M059J (cell line): ENCODE measurements at regions not wholly inside any gene's neighbourhood (a gene's known extent, or its start where the extent isn't known, plus 50 kb on each side); places are given as distances from the start of the nearest gene placed in this dataset.

Experiments used
- DNase-seq: peaks from one replicate; pipeline ENCODE4 v3.0.0-alpha.2; 2012; ENCODE audit warnings: low read depth

DNA sequence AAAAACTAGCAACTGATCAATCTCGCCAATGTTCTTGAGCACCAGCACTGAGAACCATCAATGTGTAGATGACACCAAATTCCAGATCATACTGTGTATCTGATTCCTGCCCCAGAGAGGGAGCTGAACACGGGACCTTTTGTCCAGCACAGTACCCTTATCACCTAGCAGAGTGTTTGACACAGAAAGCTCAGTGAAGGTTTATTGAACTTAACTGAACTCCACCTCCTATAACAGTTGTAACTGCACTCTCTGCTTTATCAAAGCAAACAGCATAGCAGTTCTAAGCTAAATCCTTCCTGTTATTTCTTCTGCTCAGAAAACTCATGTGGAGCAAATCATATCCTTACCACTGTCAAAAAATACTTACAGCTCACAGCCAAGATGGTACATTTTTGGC lies 183.4 kb upstream of the SLCO3A1 start:
- DNase-seq = no peak

DNA sequence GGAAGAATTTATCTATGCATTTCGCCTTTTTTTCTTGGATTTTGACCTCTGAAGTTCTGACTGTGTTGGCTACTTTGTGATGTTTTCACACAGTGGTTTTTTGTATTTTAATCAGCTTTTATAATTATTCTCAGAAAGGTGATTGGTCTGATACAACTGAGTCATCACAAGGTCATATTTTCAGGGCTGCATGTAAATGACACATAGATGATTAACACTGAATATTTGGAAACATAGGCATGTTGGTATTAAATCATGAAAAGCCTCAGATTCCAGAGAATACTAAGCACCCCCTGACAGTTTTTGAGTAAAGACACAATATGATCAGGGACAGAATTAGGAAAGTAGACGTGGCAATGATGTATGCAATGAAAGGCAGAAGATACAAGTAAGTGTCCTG lies 175.5 kb upstream of the SLCO3A1 start:
- peak; percentile 13 for DNase-seq

DNA sequence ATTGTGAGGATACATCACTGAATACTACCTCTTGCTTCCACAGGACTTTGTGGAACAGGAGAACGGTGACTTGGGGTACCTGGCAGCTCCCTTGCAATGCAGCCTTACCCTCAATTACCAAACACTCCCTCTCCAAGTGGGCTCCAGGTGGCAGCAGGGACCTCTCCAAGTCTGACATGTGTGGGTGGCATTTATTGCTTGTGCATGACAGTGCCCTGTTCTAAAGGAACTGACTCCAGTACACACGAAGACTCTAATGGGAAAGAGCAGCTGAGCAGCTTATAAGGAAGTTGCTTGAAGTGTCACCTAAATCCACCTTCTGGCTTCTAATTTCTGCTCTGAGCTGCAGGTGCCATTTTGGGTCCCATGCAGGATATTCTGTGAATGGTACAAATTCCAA lies 174.1 kb upstream of the SLCO3A1 start:
- no peak for DNase-seq

DNA sequence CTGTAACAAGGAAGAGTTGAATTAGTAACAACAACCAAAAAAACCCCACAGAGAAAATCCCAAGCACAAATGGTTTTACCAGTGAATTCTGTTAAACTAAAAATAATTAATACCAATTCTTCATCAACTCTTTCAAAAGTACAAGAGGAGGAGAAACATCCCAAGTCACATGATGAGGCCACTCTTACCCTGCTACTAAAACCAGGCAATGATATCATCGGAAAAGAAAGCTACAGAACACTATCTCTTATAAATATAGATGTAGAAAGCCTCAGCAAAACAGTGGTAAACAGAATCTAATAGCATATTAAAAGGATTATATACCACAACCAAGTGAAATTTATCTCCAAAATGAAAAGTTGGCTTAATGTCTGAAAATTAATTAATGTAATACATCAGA lies 168.1 kb upstream of the SLCO3A1 start:
- DNase-seq = no peak

DNA sequence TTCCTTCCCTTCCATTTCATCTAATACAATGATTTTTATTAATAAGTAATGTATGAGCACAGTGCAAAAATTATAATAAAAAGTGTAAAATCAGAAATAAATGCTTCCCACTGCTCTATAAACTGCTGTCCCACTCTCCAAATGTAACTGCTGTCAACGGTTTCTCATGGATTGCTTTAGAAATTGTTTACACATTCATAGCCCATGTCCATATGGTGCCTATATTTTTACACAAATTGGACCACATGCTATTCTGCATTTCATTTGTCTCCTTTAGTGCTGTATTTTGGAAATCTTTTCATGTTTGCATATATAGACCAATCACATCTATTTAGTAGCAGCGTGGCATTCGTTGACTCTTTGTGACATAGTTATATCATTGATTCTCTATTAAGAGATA lies 164.7 kb upstream of the SLCO3A1 start:
- DNase-seq = no peak

DNA sequence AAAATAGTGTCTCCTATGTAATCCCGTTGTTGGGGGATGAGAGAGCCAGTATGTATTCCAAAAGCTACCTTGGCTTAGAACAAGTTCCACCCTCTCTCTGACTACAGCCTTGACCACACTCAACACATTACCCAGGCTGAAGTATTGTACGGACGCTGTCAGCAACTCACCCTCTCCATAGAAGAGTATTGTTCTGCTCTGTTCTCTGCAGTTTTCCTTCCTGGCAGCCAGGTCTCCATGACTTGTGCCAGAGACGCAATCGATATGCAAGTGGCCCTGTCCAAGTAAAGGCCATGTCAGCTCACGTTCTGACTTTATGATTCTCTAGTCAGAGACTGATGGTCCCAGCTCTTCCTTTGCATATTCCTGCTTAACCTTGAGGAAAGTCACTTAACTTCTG lies 164.1 kb upstream of the SLCO3A1 start:
- DNase-seq = no peak

- DNase-seq = no peak
These were observed 160.9 kb upstream of the SLCO3A1 start for GRCh38 chr15:91692596-91692995.

- DNase-seq = peak; percentile 70
These were observed 159.2 kb upstream of the SLCO3A1 start for GRCh38 chr15:91694131-91694830.

DNA sequence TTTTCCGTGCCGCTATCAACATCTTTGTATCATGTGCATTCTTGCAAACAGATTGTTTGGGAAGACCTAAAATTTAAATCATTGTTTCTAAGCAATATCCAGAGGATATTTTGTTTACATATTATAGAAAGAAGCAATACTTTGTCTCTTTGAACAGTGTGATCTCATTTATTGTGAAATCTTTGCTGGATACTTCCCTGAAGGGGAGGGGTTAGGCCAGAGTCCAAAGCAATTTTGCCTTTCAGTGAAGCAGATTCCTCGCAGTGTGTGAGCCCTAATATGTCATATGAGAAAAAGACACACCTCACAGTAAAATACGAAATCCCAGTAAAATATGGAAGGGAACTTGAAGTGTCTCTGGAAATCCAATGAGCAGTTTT lies 158.7 kb upstream of the SLCO3A1 start:
- peak; percentile 36 for DNase-seq

GRCh38 chr15:91695799-91696198 lies 157.7 kb upstream of the SLCO3A1 start:
- no peak for DNase-seq

DNA sequence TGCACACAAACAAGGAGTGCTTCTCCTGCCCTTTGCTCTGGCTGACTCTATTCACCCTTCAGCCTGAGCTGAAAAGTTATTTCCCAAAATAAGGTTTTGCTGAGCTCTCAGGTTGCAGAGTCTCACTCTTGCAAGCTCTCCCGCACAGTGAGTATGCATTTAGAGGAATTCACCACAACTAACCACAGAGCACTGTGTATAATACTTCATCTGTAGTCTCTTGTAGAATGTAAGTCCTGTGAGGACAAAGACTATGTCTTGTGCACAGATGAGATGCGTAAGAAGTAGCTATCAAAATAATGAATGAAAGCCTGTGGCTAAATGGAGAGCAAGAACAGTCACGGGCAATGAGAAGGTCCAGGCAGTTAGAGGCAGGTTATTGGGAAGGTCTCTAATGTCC lies 156.5 kb upstream of the SLCO3A1 start:
- no peak for DNase-seq

DNA sequence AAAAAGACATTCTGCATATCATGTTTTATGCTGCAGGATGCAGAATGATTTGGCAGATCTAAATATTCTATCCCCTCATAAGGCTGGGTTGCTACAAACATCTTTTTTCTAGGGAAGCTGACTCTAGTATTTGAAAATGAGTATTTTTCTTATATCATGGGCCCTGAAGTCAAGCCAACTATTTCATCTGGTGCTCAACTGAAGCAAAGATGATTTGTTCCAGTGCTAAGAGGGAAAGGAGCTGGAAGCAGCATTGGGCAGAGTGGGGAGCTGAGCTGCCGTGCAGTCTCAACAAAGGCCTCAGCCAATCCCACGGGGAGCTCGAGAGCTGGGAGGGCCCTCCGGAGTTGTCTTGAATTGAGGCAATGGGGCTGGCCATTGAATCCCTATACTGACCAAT lies 155.3 kb upstream of the SLCO3A1 start:
- DNase-seq = no peak

- DNase-seq = no peak
These were observed 153.8 kb upstream of the SLCO3A1 start for GRCh38 chr15:91699741-91700140.

DNA sequence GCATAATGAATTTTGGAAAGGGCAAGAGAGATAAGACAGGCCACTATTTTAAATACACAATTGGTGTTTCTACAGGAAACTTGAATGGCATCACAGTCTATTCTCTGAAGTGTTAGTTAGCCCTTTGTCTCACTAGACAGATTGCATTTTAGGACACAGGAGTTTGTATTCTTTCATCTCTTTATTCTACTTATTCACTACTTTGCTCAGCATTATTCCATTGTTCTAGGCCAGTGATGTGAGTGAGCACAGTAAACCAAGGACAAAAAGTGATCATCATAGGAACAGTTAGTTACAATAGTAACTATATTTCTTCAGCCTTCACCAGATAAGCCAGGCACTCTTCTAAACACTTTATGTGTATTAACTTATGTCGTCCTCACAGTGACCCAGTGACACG lies 150.2 kb upstream of the SLCO3A1 start:
- DNase-seq = no peak

DNA sequence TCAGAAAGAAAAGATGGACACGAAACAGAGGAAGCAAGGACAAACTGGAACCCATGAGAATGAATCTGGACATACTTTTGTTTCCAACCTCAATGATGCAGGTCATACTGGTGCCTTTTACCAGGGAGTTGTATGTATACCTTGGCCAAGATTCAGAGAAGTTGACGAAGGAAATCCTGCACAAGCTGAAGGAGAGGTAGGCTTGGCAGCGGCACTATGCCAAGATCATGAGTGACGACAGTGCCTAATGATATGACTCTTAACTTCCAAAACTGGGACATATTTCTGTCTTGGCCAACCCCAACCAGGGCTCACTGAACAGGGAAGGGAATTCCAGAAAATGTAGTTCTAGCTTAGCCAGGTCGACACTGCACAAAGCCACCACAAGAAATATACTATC lies 149.2 kb upstream of the SLCO3A1 start:
- no peak for DNase-seq

DNA sequence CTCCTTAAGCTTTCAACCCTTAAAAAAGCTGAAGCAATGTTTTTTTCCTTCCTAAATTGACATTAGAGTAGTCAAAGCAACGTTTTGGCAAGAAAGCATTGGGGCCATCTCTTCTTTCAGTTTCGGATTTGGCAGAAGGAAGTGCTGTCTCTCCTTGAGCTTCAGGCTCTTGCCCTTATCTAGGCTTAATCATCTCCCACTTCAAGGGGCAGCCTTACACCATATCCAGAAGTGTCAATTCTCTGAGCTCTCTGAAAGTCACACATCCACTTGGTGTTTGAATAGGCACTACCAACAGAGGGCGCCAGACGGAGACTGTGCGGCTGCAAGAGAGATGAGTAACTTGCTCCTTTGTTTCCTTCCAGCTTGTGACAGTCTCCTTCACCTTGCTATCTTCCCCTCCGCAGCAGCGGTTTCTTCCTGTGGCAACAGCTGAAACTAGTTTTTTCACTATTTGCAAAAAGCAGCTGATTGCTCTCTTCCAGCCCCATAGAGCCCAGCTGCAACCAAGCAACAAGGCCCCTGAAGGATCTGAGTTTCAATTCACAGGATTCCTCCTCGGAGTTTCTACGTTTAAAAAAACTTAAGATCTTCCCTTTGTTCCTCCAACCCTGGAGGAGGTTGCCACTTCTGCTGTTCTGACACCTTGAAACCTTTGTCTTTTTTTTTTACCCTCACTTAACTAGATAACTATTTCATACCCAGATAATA lies 147.0 kb upstream of the SLCO3A1 start:
- DNase-seq = peak; percentile 69

DNA sequence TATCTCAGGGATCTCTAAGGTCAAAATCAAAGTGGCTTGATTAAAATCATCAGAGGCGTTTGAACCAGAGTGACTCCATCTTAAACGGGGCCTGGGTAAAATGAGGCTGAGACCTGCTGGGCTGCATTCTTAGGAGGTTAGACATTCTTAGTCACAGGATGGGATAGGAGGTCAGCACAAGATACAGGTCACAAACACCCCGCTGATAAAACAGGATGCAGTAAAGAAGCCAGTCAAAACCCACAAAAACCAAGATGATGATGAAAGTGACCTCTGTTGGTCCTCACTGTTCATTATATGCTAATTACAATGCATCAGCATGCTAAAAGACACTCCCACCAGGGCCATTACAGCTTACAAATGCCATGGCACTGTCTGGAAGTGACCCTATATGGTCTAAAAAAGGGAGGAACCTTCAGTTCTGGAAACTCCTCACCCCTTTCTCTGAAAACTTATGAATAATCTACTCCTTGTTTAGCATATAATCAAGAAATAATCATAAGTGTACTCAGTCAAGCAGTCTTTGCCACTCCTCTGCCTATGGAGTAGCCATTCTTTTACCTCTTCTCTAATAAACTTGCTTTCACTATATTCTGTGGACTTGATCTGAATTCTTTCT lies 143.3 kb upstream of the SLCO3A1 start:
- peak; percentile 64 for DNase-seq

- no peak for DNase-seq
These were observed 142.0 kb upstream of the SLCO3A1 start for GRCh38 chr15:91711384-91712033.

DNA sequence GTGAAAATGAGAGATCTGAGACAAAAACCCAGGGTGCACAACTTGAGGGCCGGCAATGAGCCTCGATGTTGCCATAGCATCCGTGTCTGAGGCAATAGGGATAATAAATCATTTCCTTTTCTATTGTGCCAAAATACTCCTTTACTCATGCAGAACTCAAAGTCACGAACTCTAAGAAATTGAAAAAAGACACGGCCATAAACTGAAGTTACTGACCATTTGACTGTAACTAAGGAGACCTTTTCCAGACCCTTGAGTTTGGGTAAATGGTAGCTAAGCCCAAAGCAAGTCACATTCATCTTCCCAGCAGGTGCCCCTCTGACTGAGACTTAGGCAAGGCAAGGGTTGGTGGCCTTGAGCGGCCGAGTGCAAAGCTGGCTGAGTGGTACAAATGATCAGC lies 141.2 kb upstream of the SLCO3A1 start:
- DNase-seq = no peak

DNA sequence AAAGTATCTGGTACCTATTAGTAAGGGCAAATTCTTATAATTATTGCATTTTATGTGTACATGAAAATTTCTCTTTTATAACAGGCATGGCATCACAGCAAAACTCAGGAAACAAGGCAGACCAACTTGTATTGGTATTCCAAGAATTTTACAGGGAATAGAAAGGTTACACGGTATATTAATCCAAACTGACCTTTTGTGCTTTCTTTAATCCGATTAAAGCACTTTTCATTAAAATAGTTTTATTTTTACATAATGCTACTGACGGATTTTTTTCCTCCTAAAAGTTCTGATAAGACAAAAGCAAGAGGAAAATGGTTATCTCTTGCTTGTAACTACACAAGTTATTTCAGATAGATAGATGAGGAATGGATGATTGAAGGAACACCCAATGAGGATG lies 137.0 kb upstream of the SLCO3A1 start:
- DNase-seq = no peak

- DNase-seq = no peak
These were observed 135.7 kb upstream of the SLCO3A1 start for GRCh38 chr15:91717811-91718210.

GRCh38 chr15:91723959-91724358 lies 129.5 kb upstream of the SLCO3A1 start:
- no peak for DNase-seq

- DNase-seq = no peak
These were observed 119.8 kb upstream of the SLCO3A1 start for GRCh38 chr15:91733661-91734060.
